Loucy (cell line): ENCODE measurements at regions not wholly inside any gene's neighbourhood (a gene's known extent, or its start where the extent isn't known, plus 50 kb on each side); places are given as distances from the start of the nearest gene placed in this dataset.

Source experiments
- CTCF ChIP-seq: fragments of 200-600 bp; sonication (generic); conservative IDR thresholded peaks from 2 replicates; pipeline ENCODE4 v1.5.1; 2014; ENCODE audit warnings: mild to moderate bottlenecking, antibody characterized with exemption, low read length
- EZH2phosphoT487 ChIP-seq: fragments of 200-600 bp; IDR thresholded peaks from 2 replicates; pipeline ENCODE4 v1.6.1; 2018; ENCODE audit warnings: antibody characterized with exemption, mild to moderate bottlenecking, moderate library complexity, borderline replicate concordance

GRCh38 chr7:22651534-22652243 lies 75.3 kb upstream of the IL6 start:
- TF ChIP-seq CTCF = no peak
- TF ChIP-seq EZH2phosphoT487 = no peak
